ENCODE measurements at regions not wholly inside any gene's neighbourhood (a gene's known extent, or its start where the extent isn't known, plus 50 kb on each side); places are given as distances from the start of the nearest gene placed in this dataset.
"Not testable (repeated sequence)": the region's sequence is repeated elsewhere in the genome, so short reads cannot be mapped to it uniquely, and the experiment has no call there.

GRCh38 chr13:90664200-90664599, 683.3 kb upstream of the MIR17HG start:
- not testable (repeated sequence) for DNase-seq

GRCh38 chr13:90673746-90674145, 673.7 kb upstream of the MIR17HG start:
- no peak for DNase-seq

DNA sequence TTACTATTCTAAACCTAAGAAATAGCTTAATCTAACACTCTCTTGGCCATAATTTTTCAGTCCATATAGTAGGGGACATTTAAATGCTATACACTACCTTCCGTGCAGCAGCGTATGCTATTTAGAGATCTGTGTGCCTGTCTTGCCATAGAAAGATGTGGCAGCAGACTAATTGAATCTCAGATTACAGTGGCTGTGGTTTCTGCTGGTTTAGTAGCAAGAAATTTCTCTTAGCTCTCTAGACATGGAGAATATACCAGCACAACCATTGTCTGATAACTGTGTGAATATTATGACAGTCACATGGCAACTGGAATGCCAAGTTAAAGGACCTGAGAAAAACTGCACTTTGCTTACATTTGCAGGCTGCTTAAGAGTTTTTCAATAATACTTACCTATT, 672.4 kb upstream of the MIR17HG start:
- DNase-seq: no peak

DNA sequence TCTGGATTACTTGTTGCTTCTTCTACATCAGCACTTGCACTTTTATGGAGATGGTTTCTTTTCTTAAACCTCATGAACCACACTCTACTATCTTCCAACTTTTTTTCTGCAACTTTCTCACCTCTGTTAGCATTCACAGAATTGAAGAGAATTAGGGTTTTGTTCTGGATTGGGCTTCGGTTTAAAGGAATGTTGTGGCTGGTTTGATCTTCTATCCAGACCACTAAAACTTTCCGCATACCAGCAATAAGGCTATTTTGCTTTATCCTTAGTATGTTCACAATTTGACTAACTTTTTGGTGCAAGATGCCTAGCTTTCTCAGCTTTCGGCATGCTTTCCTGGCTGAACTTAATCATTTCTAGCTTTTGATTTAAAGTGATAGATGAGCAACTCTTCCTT, 666.7 kb upstream of the MIR17HG start:
- DNase-seq: no peak

DNA sequence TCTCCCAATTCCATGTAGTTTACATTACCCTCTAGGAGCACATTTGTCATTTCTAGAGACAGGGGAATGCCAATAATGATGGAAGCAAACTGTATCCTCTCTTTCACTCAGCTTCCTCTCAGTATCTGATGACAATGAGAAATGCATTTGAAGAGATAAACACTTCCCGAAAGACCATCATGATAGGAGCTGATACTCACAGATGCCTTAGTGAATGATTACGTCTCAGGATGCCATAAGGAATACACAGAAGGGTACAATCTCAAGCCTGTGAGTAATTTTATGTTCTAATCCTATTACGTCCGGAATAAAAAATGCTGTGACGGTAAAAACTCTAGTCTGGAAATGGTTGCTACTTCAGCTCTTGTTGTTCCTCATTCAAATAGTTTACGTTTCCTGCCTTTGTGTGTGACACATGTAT, 663.8 kb upstream of the MIR17HG start:
- DNase-seq: no peak

DNA sequence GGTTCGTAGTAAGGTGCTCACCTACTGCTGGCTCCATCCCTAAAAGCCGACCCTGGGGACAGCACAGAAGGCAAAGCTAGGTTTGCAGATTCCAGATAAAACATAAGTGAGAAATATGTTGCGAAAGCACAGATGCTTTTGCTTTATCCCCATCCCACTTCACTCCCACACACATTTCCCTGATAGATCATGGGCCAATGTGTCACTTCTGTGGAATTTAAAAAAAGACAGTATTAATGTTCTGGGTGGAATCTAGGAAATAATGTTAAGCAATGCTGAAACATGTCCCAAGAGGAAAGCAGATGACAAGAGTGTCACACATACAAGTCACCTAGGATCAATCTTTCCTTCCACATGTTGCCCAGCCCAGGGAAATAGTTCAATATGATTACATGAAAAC, 661.0 kb upstream of the MIR17HG start:
- DNase-seq: no peak

DNA sequence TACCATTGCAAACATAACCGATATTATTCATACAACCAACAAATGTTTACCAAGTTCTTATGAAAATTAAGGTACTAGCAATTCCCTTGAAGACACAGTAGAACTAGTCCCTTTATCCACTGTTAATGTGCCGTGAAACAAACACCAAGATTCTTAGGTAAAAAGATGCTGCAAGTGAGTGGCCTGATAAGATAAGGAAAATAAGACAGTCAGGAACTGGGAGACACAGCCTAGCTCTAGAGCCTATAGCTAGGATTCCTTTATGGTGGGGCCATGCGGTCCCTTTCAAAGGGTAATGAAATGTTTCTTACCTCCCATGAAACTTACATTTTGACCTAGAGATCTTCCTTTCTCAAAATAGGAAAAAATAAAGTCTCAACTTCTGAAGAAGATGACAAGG, 658.4 kb upstream of the MIR17HG start:
- DNase-seq: no peak

DNA sequence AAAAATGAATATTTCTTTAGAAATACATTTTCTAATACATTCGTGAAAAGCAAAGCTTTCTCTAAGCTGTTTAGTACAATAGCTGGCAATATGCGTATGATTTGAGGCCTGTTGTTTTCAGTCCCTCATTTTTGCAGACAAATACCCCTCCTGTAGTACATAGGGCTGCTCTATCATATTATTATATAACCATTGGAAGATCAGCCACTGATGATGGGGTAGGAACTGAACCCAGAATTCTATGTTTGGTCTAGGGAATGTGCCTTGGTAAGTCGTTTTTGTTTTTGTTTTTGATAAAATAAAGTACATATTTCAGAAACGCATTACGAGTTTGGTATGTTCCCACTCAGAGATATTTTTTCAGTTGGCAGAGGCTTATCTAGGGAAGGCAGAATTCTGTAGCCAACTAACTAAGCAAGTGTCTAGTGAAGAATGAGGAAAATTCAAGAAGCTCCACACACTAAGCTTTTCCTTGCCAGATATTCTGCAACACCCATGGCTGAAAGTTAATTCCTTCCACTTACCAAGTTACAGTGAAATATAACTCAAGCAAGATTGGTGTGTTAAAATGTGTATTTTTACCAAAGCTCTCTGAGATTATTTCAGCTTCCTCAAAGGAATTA, 656.9 kb upstream of the MIR17HG start:
- DNase-seq: no peak

DNA sequence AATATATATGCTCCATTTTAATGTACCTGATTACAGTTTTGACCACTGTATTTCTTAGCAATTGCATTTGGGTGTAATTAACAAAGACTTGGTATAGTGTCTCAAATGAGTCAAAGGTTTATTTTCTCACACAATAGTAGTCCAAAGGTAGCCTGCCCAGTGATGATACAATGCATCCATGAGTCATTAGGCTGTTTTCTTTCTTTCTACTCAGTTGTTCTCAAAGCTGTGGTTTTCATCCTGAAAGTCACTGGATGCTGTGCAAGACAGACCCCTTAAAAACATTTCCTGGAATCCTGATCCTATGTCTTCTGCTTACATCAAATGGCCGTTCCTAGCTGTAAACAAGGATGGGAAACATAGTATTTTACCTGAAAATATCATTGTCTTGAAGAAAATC, 651.2 kb upstream of the MIR17HG start:
- DNase-seq: no peak

DNA sequence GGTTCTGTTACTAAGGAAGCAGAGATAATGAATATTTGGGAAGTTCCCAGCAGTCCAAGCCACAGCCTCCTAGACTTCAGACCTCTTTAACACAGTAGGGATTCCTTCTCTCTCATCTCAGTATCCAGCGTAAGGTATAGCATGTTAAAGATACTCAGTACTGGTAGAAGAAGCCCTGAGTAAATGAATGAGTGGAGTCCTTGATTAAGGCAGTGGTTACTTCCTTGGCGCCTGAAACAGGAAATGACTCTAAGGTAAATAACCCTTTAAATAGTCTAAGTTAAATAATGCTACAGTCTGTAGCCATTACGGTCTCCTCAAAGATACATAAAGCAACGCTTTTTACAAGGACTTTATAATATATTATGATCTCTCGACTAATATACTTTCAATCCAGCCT, 650.8 kb upstream of the MIR17HG start:
- no peak for DNase-seq

DNA sequence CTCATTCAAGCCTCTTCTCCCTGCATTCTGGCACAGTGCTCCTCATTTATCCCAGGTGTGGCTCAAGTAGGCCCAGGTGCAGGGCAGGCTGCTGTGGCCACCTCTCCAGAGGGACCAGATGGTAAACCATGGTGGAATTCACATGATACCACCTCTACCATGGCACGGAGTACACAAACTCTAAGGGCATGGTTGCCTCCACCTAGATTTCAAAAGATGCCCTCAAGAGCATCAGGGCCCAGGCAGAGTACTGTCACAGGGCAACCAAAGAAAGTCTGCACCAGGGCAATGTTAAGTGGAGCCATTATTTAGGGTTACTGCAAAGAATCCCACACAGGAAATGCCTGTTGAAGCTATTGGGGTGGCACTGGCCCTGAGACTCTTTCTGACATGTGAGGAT, 647.1 kb upstream of the MIR17HG start:
- no peak for DNase-seq

DNA sequence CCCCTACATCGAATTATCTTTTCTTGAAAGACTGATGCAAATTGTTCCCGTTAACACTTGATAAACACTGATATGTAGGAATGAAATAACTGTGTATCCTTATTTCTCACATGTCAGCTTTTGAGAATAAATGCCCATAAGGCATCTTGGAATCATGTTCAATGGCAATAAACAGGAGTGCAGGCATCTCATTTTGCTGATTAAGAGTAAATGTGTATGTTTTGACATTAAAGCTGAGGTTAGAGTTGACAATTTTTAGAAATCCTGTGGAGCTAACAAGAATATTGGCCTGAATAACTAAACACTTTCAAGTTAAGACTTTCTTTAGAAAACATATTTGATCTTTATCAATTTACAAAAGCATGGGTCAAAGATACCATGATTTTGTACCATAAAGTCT, 646.2 kb upstream of the MIR17HG start:
- no peak for DNase-seq

DNA sequence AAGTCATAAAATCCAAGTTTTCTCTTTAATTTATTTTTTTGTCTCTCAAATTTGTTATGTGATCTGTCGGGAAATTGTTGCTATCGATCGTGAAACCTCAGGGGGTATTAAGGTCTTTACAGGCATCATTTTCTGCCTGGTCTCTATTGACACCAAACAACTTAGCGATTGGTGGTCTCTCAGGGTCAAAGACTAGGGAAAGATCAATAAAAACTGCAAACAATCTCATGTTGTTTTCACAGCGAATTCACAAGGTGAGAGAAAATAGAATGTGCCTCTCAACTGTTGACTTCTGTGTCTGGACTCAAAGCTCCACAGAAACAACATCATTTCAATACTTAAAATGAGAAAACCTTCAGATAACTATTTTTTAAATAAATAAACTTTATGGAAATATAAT, 645.4 kb upstream of the MIR17HG start:
- DNase-seq: no peak

DNA sequence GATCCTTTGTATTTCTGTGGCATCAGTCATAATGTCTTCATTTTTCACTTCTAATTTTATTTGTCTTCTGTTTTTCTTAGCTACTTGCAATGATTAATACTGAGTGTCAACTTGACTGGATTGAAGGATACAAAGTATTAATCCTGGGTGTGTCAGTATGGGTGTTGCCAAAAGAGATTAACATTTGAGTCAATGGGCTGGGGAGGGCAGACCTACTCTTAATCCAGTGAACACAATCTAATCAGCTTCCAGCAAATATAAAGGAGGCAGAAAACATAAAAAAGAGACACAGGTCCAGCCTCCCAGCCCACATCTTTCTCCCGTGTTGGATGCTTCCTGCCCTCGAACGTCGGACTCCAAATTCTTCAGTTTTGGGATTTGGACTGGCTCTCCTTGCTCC, 640.9 kb upstream of the MIR17HG start:
- DNase-seq: no peak

GRCh38 chr13:90708128-90708527, 639.4 kb upstream of the MIR17HG start:
- DNase-seq: no peak

DNA sequence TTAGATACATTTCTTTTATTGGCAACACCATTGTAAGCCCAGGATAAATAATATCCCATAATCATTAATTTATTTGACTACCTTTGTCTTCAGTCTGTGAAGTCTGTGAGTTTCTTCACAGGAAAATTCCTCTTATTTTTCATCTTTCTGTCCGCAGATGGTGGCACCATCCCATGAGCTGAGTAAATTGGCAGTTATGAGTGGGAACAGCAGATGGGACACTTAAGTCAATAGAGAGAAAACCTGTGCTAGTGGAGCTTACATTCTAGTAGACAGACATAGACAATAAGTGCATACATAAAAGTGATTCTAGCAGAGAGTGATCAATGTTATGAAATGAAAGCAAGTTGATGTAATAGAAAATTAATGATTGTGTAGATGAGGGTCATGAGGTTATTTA, 638.2 kb upstream of the MIR17HG start:
- DNase-seq: no peak

GRCh38 chr13:90710164-90710759, 637.2 kb upstream of the MIR17HG start:
- DNase-seq: no peak

DNA sequence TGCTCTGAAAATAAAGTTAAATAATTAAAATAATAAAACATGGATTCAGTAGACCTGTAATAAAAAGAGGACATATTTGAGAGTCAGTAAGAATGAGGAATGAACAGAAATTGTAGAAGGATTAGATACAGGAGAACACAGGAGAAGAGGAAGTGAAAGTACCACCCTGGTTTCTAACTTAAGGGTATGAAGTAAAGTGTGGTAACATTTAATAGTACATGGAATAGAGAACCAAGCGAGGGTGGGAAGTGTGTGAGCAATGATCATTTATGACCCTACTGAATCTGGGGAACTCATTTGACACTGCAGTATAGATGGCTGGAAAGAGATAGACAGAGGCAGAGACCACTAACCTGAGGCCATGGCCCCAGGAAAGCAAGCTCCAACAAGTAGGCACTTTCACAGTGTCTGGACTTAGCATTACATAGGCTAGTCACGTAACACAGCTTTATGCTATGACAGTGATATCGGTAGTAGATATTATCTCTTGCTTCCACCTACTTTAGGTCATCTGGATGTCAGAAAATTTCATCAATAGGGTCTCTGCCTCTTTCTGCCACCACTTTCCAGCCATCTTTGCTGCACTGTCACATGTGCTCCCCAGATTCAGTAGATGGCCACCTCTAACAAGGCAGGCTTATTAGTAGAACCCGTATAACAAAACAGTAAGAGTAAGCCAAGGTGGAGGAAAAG, 633.9 kb upstream of the MIR17HG start:
- DNase-seq: no peak

- no peak for DNase-seq
Measured at GRCh38 chr13:90715485-90715884, 632.0 kb upstream of the MIR17HG start.

GRCh38 chr13:90717451-90717936, 630.0 kb upstream of the MIR17HG start:
- no peak for DNase-seq

DNA sequence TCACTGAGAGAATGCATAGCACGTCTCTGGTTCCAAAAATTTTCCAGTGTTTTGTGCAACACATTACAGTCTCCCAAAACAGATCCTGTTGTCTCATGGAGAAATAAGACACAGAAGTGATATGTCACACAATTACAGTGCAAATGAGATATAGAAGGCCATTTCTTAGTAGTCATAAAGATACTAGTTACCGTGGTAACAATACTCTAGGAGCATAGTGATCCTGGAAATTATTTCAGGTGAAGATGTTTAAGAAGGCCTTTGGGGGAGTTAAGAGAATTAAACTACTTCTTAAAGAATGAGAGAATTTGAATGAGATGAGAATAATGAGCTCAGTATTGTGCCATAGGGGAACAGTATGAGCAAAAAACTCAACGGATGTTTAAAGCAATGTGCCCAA, 628.0 kb upstream of the MIR17HG start:
- DNase-seq: no peak

DNA sequence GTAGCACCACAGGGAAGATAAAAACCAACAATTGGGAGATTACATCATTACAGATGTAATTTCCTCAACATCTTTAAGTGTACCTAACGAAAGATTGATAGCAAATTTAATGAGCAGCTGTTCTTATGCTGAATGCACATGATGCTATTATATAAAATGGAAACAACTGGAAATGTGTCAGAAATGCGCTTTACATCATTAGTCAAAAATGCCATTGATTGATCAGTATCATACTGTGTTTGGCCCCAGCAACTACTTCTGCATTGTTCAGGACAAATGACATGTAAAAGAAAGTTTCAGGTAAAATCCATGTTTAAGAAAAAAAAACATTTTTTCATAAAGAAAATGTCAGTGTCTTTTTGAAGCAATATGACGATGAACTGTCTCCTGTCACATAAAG, 625.5 kb upstream of the MIR17HG start:
- DNase-seq: no peak

DNA sequence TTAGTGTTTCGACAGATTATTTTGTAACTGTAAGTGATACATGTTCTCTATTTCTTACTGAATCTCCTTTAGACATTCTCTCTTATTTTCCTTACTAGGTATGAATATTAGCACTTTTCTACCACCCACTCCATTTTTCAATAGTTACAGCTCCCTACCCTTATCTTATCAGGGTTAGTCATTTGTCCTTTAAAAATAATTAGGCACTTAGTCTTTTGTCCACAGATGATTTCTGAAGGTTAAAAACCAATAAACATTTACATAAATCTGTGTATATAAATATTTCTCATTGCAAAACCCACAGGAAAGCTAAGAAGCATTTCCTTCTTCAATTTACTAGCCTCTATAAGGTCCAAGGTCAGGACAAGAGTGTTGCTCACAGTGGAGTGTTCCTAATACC, 624.1 kb upstream of the MIR17HG start:
- no peak for DNase-seq

DNA sequence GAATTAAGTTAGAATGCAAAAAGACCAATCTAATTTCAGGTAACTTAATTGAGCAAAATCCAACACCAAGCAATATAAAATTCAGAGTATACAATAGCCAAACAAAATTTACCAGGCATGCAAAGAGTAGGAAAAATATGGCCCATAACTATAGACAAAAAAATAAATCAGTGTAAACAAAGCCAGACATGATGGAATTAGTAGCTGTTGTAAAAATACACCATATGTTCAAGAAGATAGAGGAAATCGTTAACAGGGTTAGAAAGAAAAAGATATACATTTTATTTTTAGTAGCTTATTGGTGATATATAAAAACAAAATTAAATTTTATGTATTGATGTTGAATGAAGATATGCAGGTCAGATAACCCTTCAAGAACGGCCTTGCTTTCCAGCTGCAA, 621.1 kb upstream of the MIR17HG start:
- DNase-seq: no peak

DNA sequence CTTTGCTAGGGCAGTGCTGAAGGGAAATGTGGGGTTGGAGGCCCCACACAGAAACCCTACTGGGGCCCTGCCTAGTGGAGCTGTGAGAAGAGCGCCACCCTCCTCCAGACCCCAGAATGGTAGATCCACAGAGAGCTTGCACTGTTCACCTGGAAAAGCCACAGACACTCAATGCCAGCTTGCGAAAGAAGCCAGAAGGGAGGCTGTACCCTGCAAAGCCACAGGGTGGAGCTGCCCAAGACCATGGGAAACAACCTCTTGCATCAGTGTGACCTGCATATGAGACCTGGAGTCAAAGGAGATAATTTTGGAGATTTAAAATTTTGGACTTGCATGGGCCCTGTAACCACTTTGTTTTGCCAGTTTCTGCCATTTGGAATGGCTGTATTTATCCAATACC, 615.4 kb upstream of the MIR17HG start:
- DNase-seq: no peak

Data from activated T-cell treated with anti-CD3 and anti-CD28 coated beads, Interleukin-2, amount 50 U/mL, for 1 hour (primary cell).